ENCODE measurements at regions not wholly inside any gene's neighbourhood (a gene's known extent, or its start where the extent isn't known, plus 50 kb on each side); places are given as distances from the start of the nearest gene placed in this dataset.
A peak's percentile ranks its signal among the peaks of the same experiment; 100 is the strongest.

- TF ChIP-seq CTCF (IDR thresholded peaks at IDR 0.05; ENCODE audit: low read depth, low read length) = no peak
These were observed 173.1 kb upstream of the CMC1 start for GRCh38 chr3:28068342-28068741.

GRCh38 chr3:28069438-28069837 lies 172.0 kb upstream of the CMC1 start:
- TF ChIP-seq CTCF (IDR thresholded peaks at IDR 0.05; ENCODE audit: low read depth, low read length) = no peak
- no peak overlapping the region for H3K4me3 ChIP-seq (replicated peaks in 1 of 2; ENCODE audit: low read depth in 2 of 2, low read length in 2 of 2)
- DNase-seq (ENCODE audit: low read depth in 2 of 2) = no peak

More at GRCh38 chr3:28068342-28068741, 173.1 kb upstream of the CMC1 start:
- no peak overlapping the region for H3K4me3 ChIP-seq (replicated peaks in 1 of 2; ENCODE audit: low read depth in 2 of 2, low read length in 2 of 2)
- no peak for DNase-seq (ENCODE audit: low read depth in 2 of 2)

DNA sequence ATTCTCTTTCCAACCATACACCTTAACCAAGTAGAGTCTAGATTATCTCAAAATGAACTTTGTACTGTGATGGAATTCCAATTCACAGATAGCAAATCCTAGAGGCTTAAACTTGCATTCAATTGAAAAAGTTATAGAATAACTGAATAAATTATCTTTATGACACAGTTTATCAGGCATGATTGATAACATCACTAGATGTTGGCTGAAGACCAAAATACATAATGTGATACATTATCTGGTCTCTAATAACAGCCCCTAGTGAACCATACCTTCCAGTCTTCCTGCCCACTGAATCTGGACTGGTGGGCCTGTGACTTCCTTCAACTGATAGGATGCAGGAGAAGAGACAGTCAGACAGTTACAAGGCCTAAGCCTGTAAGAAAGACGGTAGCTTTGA lies 165.2 kb upstream of the CMC1 start:
- no peak for TF ChIP-seq CTCF (IDR thresholded peaks at IDR 0.05; ENCODE audit: low read depth, low read length)
- no peak for DNase-seq (ENCODE audit: low read depth in 2 of 2)
- H3K4me3 ChIP-seq (replicated peaks in 1 of 2; ENCODE audit: low read depth in 2 of 2, low read length in 2 of 2) = no peak overlapping the region

DNA sequence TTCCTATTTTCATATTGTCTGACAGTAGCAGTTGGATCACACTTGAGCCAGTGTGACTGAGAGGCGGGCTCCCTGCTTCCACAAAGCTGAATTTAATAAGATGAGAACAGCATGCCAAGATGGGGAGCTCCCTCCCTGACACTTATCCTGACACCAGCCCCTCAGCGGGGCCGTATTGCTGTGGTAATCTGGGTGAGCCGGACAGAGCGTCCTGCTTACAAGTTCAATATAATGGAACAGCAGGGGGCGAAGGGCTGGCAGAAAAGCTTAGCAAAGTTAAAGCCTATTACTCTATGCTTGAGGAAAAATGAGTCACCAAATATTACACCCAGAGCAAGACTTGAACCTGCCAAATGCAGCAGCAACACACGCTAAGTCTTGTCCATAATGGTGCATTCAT lies 163.8 kb upstream of the CMC1 start:
- peak; percentile 35 for TF ChIP-seq CTCF (IDR thresholded peaks at IDR 0.05; ENCODE audit: low read depth, low read length)
- H3K4me3 ChIP-seq (replicated peaks in 1 of 2; ENCODE audit: low read depth in 2 of 2, low read length in 2 of 2) = no peak overlapping the region
- peak; percentile 69 to 70 for DNase-seq (ENCODE audit: low read depth in 2 of 2)

GRCh38 chr3:28078536-28078935 lies 162.9 kb upstream of the CMC1 start:
- no peak for DNase-seq (ENCODE audit: low read depth in 2 of 2)
- TF ChIP-seq CTCF (IDR thresholded peaks at IDR 0.05; ENCODE audit: low read depth, low read length) = no peak
- H3K4me3 ChIP-seq (replicated peaks in 1 of 2; ENCODE audit: low read depth in 2 of 2, low read length in 2 of 2) = no peak overlapping the region

GRCh38 chr3:28080716-28081115 lies 160.7 kb upstream of the CMC1 start:
- no peak overlapping the region for H3K4me3 ChIP-seq (replicated peaks in 1 of 2; ENCODE audit: low read depth in 2 of 2, low read length in 2 of 2)
- TF ChIP-seq CTCF (IDR thresholded peaks at IDR 0.05; ENCODE audit: low read depth, low read length) = no peak
- no peak for DNase-seq (ENCODE audit: low read depth in 2 of 2)

GRCh38 chr3:28081533-28081947 lies 159.9 kb upstream of the CMC1 start:
- TF ChIP-seq CTCF (IDR thresholded peaks at IDR 0.05; ENCODE audit: low read depth, low read length) = no peak
- H3K4me3 ChIP-seq (replicated peaks in 1 of 2; ENCODE audit: low read depth in 2 of 2, low read length in 2 of 2) = no peak overlapping the region

More at GRCh38 chr3:28081533-28081947, 159.9 kb upstream of the CMC1 start:
- DNase-seq (ENCODE audit: low read depth in 2 of 2) = no peak

Measured in cardiac fibroblast (primary cell).